SK-N-MC (cell line): ENCODE measurements at regions not wholly inside any gene's neighbourhood (a gene's known extent, or its start where the extent isn't known, plus 50 kb on each side); places are given as distances from the start of the nearest gene placed in this dataset.

Experiments
- DNase-seq: peaks from one replicate; pipeline ENCODE4 v3.0.0-alpha.2; 2011; ENCODE audit warnings: low read depth, low spot score
- H3K27ac ChIP-seq: fragments of 200-600 bp; sonication (generic); 2 replicates; pipeline ENCODE4 v1.5.1; 2016; ENCODE audit warnings: mixed run types
- H3K36me3 ChIP-seq: fragments of 200-600 bp; sonication (generic); 2 replicates; pipeline ENCODE4 v1.6.1; 2017; ENCODE audit warnings: antibody characterized with exemption, low read length, mixed read lengths; ENCODE audit not compliant: insufficient read depth
- H3K4me3 ChIP-seq: fragments of 200-600 bp; sonication (generic); 2 replicates; pipeline ENCODE4 v1.5.1; 2016
- H3K9ac ChIP-seq: fragments of 200-600 bp; sonication (generic); 2 replicates; pipeline ENCODE4 v1.8.0; 2017; ENCODE audit warnings: mixed run types, mixed read lengths; ENCODE audit not compliant: insufficient read length
- H3K9me3 ChIP-seq: fragments of 200-600 bp; sonication (generic); 2 replicates; pipeline ENCODE4 v1.6.1; 2017; ENCODE audit warnings: low read depth, mild to moderate bottlenecking, antibody characterized with exemption, low read length, moderate library complexity, mixed read lengths
- EZH2 ChIP-seq: fragments of 200-600 bp; sonication (generic); IDR thresholded peaks from one replicate; pipeline ENCODE4 v1.6.1; 2017; ENCODE audit warnings: antibody characterized with exemption
- FOXP2 ChIP-seq: optimal IDR thresholded peaks from 2 replicates; pipeline ENCODE3; 2011; ENCODE audit warnings: mild to moderate bottlenecking, moderate library complexity; ENCODE audit not compliant: insufficient read depth; ENCODE audit errors: extremely low read length, control extremely low read depth
- POLR2AphosphoS5 ChIP-seq: IDR thresholded peaks from 2 replicates; pipeline ENCODE4 v1.6.1; 2012; ENCODE audit warnings: mild to moderate bottlenecking, low read depth, low read length, borderline replicate concordance

DNA sequence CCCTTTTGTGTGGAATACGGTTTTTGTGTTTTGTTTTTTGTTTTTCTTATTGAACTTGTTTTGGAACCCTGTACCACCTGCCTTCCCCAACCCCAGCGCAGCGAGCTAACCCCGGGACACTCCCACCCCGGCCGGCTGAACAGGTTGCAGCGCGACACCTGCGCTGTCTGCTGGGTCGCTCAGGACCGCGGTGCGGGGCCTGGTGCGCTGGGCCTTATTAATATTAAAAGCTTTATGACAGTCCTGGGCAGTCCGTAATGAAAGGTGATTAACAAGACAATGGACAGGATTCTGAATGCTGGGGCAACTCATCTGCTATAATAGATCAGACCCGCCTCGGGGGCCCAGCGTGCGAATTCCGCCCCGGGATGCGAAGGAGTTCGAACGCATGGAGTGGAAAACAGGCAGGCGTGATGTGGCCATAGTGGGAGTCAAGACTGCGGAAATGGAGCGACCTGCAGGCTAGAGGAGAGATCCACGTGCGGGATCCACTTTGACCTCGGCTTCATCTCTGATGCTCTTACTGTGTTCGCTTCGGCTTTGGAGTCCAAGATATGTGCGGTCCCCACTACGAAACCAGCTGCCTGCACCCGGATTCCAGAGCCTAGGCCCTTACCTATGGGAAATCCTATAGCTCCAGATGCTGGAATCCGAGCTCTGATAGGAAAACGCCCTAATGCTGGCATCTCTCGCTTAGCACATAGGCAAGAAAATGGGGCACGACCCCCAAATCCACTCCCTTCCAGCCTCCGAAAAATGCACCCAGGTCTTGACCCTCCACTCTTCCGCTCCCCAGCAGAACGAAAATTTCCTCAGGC is 69.0 kb upstream of the TMEM33 start:
- Histone ChIP-seq H3K9ac (no peak overlapping the region), H3K4me3 (no peak overlapping the region), H3K27ac (no peak overlapping the region), H3K36me3 (no peaks in the 10 kb centered on the region), H3K9me3 (no peaks in the 10 kb centered on the region)
- TF ChIP-seq POLR2AphosphoS5: no peak
- no peak for TF ChIP-seq EZH2
- no peak for TF ChIP-seq FOXP2
- DNase-seq: no peak

DNA sequence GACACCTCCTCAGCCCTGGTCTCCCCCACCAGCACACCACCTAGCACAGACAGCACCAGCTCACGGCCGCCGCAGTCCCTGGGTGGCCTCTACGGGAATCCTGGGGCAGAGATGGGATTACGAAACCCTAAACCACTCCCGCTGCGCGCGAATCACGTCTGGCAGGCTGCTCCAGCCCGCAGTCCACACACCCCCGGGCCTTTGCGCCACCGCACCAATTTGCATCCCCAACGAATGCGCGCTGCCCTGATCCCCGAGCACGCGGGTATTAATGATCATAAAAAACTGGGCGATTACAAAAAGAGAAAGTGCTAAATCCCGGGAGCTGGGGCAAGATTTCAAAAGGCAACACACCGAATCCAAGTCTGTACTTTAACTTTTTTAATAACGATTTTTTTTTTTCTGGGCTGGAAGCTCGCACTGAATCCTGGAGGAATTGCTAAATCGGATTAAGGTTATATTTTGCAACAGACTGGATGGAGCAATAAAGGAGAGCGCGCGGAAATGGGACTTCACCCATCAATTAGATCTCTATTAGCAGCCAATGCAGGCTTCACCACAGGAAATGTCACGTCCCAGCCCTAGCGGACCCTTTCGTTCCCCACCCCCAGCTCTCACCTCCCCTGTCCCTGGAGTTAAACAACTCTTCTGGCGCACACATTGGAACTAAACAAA is 69.8 kb upstream of the TMEM33 start:
- DNase-seq: no peak
- Histone ChIP-seq H3K9me3 (no peaks in the 10 kb centered on the region), H3K36me3 (no peaks in the 10 kb centered on the region), H3K27ac (no peak overlapping the region), H3K4me3 (no peak overlapping the region), H3K9ac (no peak overlapping the region)
- TF ChIP-seq EZH2 (no peak), FOXP2 (no peak), POLR2AphosphoS5 (no peak)

DNA sequence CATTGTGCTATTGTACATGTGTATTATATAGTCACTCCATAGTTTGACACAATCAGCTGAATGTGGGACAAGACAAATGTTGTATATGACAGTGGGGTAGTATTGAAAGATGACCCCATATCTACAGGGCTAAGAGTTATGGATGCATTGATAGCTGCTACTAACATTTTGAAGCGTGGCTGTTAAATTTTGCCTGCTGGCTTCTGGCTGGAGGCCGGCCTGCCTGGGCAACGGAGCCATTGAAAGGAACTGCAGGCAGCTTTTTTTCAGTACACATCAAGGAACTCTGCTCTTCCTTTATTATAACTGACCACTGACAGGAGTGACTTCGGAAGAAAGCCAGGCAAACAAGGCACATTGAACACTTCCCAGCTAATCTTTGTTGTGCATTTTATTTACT is 76.1 kb upstream of the TMEM33 start:
- Histone ChIP-seq H3K36me3 (no peaks in the 10 kb centered on the region), H3K4me3 (no peak overlapping the region), H3K9me3 (no peaks in the 10 kb centered on the region), H3K9ac (no peak overlapping the region), H3K27ac (no peak overlapping the region)
- TF ChIP-seq FOXP2 (no peak), POLR2AphosphoS5 (no peak), EZH2 (no peak)
- DNase-seq: no peak

DNA sequence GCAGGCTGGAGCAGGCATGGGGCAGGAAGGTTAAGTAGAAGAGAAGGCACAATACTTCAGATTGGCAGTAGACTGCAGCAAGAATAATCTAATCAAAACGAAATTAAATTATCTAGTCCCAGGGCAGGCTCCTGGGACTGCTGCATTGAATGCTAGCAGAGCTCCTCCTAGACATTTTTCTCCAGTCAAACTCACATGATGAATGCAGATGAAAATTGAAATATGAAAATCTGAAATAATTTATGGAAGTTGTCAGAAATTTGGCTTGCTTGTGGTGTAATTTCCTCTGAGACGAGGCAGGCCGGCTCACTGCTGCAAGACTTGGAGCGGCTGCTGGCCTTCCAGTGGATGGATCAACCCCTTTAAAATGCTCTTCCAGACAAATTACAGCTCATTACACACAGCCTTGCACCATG is 78.0 kb upstream of the TMEM33 start:
- no peaks in the 10 kb centered on the region for H3K36me3 ChIP-seq
- TF ChIP-seq FOXP2: no peak
- TF ChIP-seq EZH2: no peak
- no peak for TF ChIP-seq POLR2AphosphoS5
- peak overlapping the region; percentile 21; the same call in 1 of the 2 replicates for H3K4me3 ChIP-seq
- no peaks in the 10 kb centered on the region for H3K9me3 ChIP-seq
- DNase-seq: no peak
- no peak overlapping the region for H3K9ac ChIP-seq
- H3K27ac ChIP-seq: no peak overlapping the region

DNA sequence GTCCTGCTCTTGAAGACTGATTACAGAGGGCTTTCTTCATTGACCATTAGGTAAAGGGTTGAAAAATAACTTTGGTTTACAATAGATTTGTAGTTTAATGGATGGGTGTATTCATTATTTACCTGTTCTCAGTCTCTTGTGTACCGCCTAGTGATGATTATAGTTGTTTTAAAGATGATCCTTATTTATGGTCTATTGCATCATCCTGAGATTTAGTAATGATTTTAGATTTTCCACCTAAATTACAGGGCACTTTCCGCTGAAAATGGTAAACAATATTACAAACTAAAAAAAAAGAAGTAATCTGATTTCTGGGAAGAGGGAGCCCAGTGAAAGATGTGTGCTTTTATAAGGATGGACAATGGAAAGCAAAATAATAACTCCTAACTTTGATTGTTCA is 78.4 kb upstream of the TMEM33 start:
- H3K9me3 ChIP-seq: no peaks in the 10 kb centered on the region

DNA sequence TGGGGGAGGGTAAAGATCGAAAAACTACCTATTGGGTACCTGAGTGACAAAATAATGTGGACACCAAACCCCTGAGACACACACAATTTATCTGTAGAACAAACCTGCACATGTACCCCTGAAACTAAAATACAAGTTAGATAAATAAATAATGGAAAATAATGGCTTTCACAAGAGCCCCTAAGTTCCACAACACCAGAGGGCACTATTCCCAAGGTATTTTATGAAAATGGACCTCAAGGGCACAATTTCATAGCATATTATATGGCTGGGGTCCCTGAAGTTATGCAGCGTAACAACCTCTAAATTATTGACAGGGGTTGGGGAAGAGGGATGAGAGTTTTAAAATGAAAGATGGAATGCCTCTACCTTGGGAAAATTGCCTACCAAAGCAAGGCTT is 81.3 kb upstream of the TMEM33 start:
- no peak overlapping the region for H3K9ac ChIP-seq
- H3K9me3 ChIP-seq: no peaks in the 10 kb centered on the region
- H3K36me3 ChIP-seq: no peaks in the 10 kb centered on the region
- no peak for DNase-seq
- TF ChIP-seq FOXP2: no peak
- no peak for TF ChIP-seq POLR2AphosphoS5
- TF ChIP-seq EZH2: no peak
- no peak overlapping the region for H3K4me3 ChIP-seq
- H3K27ac ChIP-seq: no peak overlapping the region

More for the DNA sequence above, 78.4 kb upstream of the TMEM33 start:
- 0 out of 2 replicates have a peak overlapping the region, but pooled peaks have one; percentile 21 for H3K4me3 ChIP-seq
- DNase-seq: no peak
- TF ChIP-seq POLR2AphosphoS5 (no peak), FOXP2 (no peak), EZH2 (no peak)
- no peak overlapping the region for H3K9ac ChIP-seq
- no peak overlapping the region for H3K27ac ChIP-seq
- H3K36me3 ChIP-seq: no peaks in the 10 kb centered on the region

DNA sequence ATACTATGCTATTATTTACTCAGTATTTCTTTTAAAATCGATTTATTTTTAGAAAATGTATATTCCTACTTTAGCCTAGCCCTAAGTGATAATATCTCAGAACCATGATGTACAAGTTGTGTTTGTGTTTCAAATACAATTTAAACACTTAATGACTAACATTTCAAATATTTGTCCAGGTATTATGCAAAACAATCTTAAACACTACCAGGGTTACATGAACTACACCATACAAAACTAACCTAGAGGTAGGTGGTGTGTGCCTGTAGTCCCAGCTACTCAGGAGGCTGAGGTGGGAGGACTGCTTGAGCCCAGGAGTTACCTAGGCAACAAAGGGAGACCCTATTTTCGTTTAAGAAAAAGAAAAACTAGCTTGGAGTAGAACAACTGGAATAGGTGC is 83.0 kb upstream of the TMEM33 start:
- no peak overlapping the region for H3K9ac ChIP-seq
- DNase-seq: no peak
- H3K4me3 ChIP-seq: no peak overlapping the region
- H3K36me3 ChIP-seq: no peaks in the 10 kb centered on the region
- H3K9me3 ChIP-seq: no peaks in the 10 kb centered on the region
- TF ChIP-seq FOXP2: no peak
- no peak for TF ChIP-seq POLR2AphosphoS5
- TF ChIP-seq EZH2: no peak
- no peak overlapping the region for H3K27ac ChIP-seq

DNA sequence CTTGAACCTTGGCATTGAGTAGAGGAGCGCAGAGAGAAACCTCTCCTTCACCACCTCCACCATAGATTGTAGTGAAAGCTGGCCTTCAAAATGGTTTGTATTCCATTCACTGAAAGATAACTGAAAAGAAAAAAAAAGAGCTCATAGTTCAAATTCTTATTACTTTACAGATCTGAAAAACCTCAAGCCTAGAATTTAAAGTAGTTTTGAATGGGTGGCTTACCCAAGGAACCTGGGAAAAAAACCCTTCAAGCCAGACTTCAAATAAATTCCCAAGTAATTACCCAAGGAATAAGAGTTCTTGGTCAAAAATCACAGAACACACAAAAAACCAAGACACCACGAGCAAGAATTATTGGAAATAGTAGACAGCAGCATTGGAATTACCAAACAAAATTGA is 83.6 kb upstream of the TMEM33 start:
- TF ChIP-seq FOXP2 (no peak), POLR2AphosphoS5 (no peak), EZH2 (no peak)

DNA sequence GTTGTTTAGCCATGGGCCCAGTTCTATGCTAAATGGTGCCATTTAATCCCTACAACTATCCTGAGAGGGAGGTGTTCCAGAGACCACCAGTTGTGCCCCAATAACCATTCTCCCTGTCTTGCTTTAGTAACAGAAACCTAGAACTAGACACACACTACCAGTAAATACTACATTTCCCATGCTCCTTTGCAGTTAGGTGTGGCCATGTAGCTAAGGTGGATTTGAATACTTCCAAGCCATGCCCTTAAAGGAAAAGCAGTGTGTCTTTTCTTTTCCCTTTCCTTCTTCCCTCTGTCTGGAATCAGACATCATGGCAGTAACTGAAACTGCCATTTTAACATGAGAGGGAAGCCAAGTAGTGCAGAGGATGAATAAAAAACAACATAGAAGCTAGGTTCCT is 90.9 kb upstream of the TMEM33 start:
- Histone ChIP-seq H3K4me3 (no peak overlapping the region), H3K27ac (no peak overlapping the region), H3K9ac (no peak overlapping the region), H3K9me3 (no peaks in the 10 kb centered on the region), H3K36me3 (no peaks in the 10 kb centered on the region)
- no peak for DNase-seq
- TF ChIP-seq POLR2AphosphoS5 (no peak), EZH2 (no peak), FOXP2 (no peak)

More for the DNA sequence above, 83.6 kb upstream of the TMEM33 start:
- Histone ChIP-seq H3K9ac (no peak overlapping the region), H3K9me3 (no peaks in the 10 kb centered on the region), H3K4me3 (no peak overlapping the region), H3K27ac (no peak overlapping the region), H3K36me3 (no peaks in the 10 kb centered on the region)
- DNase-seq: no peak
